ENCODE measurements at regions not wholly inside any gene's neighbourhood (a gene's known extent, or its start where the extent isn't known, plus 50 kb on each side); places are given as distances from the start of the nearest gene placed in this dataset.
"Not testable (repeated sequence)": the region's sequence is repeated elsewhere in the genome, so short reads cannot be mapped to it uniquely, and the experiment has no call there.

DNA sequence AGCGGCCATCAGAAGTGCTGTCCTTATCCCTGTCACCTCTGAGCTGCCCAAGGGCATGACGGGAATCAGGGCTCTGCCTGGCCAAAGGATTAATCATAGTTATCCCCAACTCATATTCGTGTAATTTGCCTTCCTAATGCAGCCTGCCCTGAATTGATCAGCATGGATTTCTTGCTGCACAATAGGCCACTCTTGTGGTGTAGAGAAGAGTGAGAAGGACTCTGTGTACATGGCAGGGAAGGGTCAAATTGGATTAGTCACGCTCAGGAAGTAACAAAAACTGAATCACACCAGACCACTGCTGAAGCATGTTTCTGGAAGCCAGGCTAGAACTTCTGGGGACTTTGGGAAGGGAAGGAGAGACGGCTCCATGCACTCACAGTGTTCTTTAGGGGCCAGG, 227.0 kb downstream of the BUB3 start:
- no peak for DNase-seq

DNA sequence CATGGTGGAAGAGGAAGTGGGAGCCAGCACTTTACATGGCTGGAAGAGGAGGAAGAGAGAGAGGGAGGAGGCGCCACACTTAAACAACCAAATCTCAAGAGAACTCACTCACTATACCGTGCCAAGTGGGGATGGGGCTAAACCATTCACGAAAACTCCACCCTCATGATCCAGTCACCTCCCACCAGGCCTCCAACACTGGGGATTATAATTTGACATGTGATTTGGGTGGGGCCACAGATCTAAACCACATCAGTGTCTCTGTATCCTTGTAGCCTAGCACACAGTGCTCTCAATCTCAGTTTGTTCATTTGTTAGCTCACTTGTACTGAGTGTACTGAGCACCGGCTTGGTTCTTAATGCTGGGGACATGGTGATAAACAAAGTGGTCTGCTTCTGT, 228.3 kb downstream of the BUB3 start:
- DNase-seq = no peak

GRCh38 chr10:123385508-123386080, 231.4 kb downstream of the BUB3 start:
- no peak for DNase-seq

DNA sequence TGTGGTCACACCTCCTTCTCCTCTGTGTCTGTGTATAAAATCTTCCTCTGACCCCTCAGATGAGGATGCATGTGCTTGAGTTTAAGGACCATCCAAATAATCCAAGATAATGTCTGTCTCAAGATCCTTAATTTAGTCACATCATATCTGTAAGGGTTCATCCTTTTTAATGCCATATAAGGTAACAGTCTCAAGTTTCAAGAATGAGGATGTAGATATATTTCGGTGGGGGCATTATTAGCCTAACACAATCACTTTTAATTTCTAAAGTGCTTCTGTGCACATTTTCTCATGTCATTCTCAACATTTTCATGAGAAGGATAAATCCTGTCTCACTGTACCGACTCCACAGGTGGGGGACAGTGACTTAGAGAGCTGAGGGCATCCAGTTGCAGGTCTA, 235.3 kb downstream of the BUB3 start:
- no peak for DNase-seq

DNA sequence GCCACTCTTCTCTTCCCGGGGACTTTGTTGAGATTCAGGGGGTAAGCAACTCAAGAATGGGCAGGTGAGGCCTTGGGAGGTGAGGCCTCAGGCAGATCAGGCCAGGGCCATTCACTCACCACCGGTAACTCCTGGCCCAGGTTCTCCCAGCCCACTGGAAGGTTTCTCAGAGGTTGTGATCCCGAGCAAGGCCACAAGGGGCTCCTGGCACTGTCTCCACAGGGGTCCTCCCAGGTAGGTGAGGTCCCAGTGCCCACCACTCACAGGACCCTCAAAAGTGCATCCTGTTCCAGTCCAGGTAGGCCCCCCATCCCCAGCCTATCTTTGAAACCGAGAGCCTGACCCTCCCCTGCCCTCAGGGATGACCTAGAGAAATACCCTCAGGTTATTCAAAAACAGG, 236.1 kb downstream of the BUB3 start:
- DNase-seq = no peak

- DNase-seq = no peak
These were observed 236.7 kb downstream of the BUB3 start for GRCh38 chr10:123390874-123391273.

GRCh38 chr10:123391275-123392028, 237.2 kb downstream of the BUB3 start:
- DNase-seq = no peak

GRCh38 chr10:123392182-123392963, 238.2 kb downstream of the BUB3 start:
- DNase-seq = peak in 1 of 3 donors; percentile 3

- DNase-seq = no peak
These were observed 239.0 kb downstream of the BUB3 start for GRCh38 chr10:123393170-123393569.

DNA sequence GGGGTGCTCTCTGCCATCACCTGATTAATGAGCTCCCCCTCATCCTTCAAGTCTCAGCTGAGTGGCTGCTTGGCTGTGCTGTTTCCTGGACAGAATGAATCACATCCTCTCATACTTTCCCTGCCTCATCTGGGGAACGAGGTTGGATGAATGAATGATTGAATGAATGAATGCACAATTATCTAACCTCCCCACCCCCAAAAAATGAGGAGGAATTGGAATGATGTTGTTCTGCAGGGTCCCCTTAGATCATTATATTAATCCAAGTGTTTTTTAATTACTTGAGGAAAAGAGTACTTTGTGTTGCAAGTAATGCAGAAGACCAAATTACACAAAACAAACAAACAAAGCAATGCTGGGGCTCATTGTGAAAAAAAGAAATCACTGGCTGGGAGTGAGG, 240.2 kb downstream of the BUB3 start:
- DNase-seq = no peak

- not testable (repeated sequence) for DNase-seq
These were observed 241.0 kb downstream of the BUB3 start for GRCh38 chr10:123395234-123395633.

DNA sequence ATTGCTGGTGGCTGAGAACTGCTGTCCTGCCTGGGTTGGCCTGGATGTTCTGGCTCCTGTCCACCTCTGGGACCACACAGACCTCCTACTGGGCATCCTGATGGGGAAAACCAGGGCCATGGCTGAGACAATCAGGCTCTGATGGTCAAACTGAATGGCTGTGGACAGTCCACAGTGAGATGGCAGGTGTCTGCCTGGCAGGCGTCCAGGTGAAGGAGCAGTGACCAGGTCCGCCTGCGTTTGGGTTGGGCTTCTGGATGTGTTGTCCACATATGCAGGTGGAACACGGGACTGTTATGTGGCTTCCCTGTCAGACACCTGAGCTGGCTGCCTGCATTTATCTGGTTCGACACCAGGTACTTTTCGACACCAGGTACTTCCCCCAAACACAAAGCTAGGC, 241.7 kb downstream of the BUB3 start:
- no peak for DNase-seq

DNA sequence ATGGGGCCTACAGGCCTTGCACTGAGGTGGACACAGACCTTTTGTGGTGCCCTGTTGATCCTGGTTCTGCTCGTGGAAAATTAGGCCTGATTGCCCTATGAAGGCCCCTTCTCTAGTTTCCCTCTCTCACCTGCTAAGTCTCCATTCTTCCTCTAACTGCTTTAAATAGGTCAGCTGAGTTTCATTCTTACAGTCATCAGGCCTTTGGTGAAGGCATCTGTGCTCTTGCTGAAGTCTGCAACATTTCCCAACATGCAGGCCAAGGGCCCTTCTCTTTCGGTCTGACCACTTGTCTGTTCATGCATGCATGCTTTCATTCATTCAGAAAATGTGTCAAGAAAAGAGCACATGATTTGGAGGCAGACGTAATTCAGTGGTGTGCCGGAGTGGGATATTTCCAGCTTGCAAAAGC, 244.0 kb downstream of the BUB3 start:
- DNase-seq = no peak

DNA sequence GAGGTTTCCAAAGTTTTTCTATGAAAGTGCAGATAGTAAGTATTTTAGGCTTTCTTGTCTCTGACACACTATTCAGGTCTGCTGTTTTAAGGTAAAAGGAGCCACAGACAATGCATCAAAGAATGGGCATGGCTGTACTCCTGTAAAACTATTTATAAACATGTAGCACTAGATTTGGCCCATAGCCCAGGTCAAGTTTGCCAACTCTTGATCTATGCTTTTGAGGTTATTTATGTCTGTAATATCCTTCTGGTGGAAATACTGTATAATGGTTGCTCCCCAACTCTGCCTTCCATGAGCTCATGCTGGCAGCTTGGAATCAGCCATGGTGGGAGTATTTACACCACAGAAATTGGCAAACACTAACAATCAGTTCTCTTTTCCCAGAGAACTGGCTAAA, 244.6 kb downstream of the BUB3 start:
- no peak for DNase-seq

DNA sequence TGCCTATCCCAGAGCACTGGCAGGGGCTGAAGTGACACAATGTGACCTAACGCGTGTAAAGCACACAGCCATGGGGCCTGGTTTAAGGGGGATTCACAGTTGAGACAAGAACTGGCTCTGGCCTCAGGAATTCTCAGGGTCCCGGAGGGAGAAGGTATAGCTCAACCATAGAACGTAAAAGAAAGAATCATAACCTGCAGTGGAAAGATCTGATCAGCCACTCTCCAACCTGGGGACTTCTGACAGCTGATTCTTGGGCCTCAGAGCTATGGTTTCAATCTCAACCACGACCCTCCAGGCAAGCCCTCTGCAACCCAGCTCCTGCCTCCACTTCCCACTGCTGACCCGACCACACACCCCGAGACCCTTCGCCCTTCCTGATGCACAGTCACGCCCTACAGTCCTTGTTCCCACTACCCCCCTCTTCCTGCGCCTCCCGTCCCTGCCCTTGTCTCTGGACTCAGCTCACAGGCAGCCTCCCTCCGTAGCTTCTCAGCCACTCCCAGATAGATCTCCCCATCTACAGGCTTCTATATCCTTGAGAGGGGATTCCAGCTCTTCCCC, 245.2 kb downstream of the BUB3 start:
- DNase-seq = no peak

- no peak for DNase-seq
These were observed 247.8 kb downstream of the BUB3 start for GRCh38 chr10:123402021-123402420.

GRCh38 chr10:123402656-123403055, 248.5 kb downstream of the BUB3 start:
- peak; percentile 19 to 34 (median 22) for DNase-seq

GRCh38 chr10:123404357-123404756, 250.2 kb downstream of the BUB3 start:
- no peak for DNase-seq

DNA sequence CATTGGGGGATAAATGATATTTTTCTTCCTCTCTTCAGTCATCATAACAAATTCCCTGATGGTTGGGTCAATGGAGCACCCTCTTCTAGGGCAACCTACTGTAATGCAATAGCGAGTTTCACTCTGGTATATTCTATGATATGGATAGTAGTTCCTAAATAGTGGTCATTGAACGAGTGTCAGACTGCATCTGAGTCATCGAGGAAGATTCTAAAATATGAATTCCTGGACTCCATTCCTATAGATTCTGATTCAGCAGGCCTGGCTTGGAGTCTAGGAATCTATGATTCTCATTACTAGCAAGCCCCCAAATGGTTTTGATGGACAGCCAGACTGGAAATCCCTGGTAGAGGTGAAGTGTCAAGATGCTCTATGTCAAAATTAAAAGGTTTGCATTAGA, 254.5 kb downstream of the BUB3 start:
- no peak for DNase-seq

GRCh38 chr10:123409426-123409825, 255.2 kb downstream of the BUB3 start:
- DNase-seq = no peak

- DNase-seq = no peak
These were observed 255.7 kb downstream of the BUB3 start for GRCh38 chr10:123409884-123410283.

DNA sequence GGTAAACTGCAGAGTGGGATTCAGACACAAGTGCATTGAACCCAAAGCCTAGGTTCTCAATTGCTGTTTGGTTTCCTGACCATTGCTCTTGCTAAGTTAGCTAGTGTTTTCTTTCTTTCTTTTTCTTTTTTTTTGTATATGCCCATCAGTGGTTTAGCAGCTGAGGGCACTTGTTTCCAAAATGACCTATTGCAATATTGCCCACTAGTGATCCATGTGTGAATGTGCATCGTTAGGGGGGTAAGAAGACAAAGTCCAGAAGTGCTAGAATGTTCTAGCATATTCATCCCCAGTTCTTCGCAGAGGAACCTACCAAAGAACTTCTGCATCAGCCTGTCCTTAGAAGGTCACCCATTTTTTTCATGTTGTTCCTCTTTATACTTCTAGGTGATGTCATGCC, 252.8 kb upstream of the GPR26 start:
- peak; percentile 5 to 31 (median 26) for DNase-seq

GRCh38 chr10:123415523-123415922, 250.6 kb upstream of the GPR26 start:
- DNase-seq = no peak

DNA sequence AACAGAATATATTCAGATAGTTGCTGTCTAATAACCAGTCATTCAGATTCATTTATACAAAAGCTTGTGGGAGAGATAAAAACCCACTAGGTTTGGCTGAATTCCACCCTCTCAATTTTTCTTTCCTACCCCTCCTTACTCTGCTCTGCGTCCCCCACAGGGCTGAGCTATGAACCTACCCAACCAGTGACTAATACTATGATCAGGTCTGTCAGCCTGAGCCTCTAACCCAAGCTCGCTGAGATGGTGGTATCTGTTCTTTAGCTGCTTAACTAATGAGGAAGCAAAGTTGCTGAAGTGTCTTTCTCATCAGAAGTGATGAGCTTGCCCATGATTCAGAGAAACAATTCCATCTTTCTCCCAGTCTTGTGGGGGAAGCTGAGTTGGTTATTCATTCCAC, 248.7 kb upstream of the GPR26 start:
- DNase-seq = peak in 1 of 3 donors; percentile 4
